HG03095 (cell line): ENCODE measurements at regions not wholly inside any gene's neighbourhood (a gene's known extent, or its start where the extent isn't known, plus 50 kb on each side); places are given as distances from the start of the nearest gene placed in this dataset.

Experiments used
- ATAC-seq: cut with Tn5 transposase; IDR thresholded peaks from one replicate; pipeline ENCODE4 v1.9.1; 2021; ENCODE audit warnings: moderate library complexity; ENCODE audit not compliant: unreplicated experiment

- ATAC-seq, result no peak
These were observed 549.2 kb upstream of the KLF12 start for GRCh38 chr13:74683411-74683810.

GRCh38 chr13:74682746-74683145 lies 548.5 kb upstream of the KLF12 start:
- ATAC-seq, result no peak

- no peak for ATAC-seq
These were observed 547.7 kb upstream of the KLF12 start for GRCh38 chr13:74681891-74682290.

- no peak for ATAC-seq
These were observed 544.2 kb upstream of the KLF12 start for GRCh38 chr13:74678308-74678965.

- no peak for ATAC-seq
These were observed 541.8 kb upstream of the KLF12 start for GRCh38 chr13:74675972-74676371.

- ATAC-seq, result no peak
These were observed 541.0 kb upstream of the KLF12 start for GRCh38 chr13:74675182-74675581.

- no peak for ATAC-seq
These were observed 540.5 kb upstream of the KLF12 start for GRCh38 chr13:74674720-74675119.

- ATAC-seq, result no peak
These were observed 534.9 kb upstream of the KLF12 start for GRCh38 chr13:74669149-74669548.

GRCh38 chr13:74667656-74668203 lies 533.5 kb upstream of the KLF12 start:
- no peak for ATAC-seq

GRCh38 chr13:74662905-74663304 lies 528.7 kb upstream of the KLF12 start:
- ATAC-seq, result no peak

GRCh38 chr13:74661851-74662250 lies 527.6 kb upstream of the KLF12 start:
- ATAC-seq, result no peak

- ATAC-seq, result no peak
These were observed 523.6 kb upstream of the KLF12 start for GRCh38 chr13:74657765-74658164.

- ATAC-seq, result no peak
These were observed 516.9 kb upstream of the KLF12 start for GRCh38 chr13:74651121-74651520.

GRCh38 chr13:74647991-74648390 lies 513.8 kb upstream of the KLF12 start:
- ATAC-seq, result no peak

- no peak for ATAC-seq
These were observed 513.0 kb upstream of the KLF12 start for GRCh38 chr13:74647211-74647610.

- no peak for ATAC-seq
These were observed 511.9 kb upstream of the KLF12 start for GRCh38 chr13:74646091-74646490.

- no peak for ATAC-seq
These were observed 511.4 kb upstream of the KLF12 start for GRCh38 chr13:74645586-74645985.

GRCh38 chr13:74644229-74644628 lies 510.0 kb upstream of the KLF12 start:
- no peak for ATAC-seq

GRCh38 chr13:74641586-74641985 lies 507.4 kb upstream of the KLF12 start:
- ATAC-seq, result no peak

- ATAC-seq, result no peak
These were observed 499.5 kb upstream of the KLF12 start for GRCh38 chr13:74633734-74634133.

GRCh38 chr13:74629985-74630384 lies 495.8 kb upstream of the KLF12 start:
- ATAC-seq, result no peak

GRCh38 chr13:74625541-74625940 lies 491.3 kb upstream of the KLF12 start:
- no peak for ATAC-seq

- ATAC-seq, result no peak
These were observed 489.6 kb upstream of the KLF12 start for GRCh38 chr13:74623761-74624160.
